ENCODE measurements at regions not wholly inside any gene's neighbourhood (a gene's known extent, or its start where the extent isn't known, plus 50 kb on each side); places are given as distances from the start of the nearest gene placed in this dataset.

DNA sequence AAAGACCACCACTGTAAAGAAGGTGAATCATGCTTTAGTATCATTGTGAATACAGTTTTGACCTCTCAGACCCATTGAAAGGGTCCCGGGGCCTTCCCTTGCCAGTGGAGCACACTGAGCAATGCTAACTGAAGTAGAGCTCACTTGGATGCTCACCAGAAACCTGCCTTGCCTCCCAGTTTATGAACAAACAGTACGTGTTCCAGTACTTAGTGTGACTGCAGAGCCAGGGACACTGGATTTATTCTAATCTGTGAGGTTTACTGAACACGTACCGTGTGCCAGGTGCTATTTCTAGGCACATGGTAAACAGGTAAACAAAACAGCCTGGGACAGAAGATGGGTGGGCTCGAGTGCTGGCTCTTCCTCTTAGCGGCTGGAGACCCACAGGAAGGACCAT is 79.6 kb downstream of the FOXL1 start:
- Mint-ChIP-seq H3K9me3 (peaks cover 5% of the 10 kb centered on the region), H3K36me3 (no peaks in the 10 kb centered on the region), H3K4me1 (no peaks in the 10 kb centered on the region), H3K27ac (no peak overlapping the region), H3K4me3 (no peak overlapping the region)
- DNase-seq (ENCODE audit: low spot score in 2 of 2) (no peak), ATAC-seq (no peak)

DNA sequence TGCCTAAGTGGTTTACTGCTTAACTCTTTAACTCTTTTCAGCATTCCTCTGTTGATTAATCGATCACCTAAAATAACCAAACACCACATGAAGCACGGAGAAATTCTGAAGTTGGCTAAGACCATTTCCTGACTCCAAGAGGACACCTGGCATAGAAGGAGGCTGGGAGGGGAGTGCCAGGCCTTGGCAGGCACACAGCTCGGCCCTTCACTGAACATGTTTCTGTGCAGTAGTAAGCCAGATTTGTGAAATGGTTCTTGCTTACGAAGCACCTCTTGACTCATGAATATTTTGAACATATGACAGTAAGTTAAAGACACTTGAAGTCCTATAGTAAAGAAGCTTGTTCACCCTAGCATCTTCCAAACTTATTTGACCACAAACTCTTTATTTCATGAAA is 82.3 kb downstream of the FOXL1 start:
- DNase-seq (ENCODE audit: low spot score in 2 of 2) (no peak), ATAC-seq (no peak)
- Mint-ChIP-seq H3K27ac (no peak overlapping the region), H3K4me1 (peaks cover 19% of the 10 kb centered on the region), H3K9me3 (peaks cover 5% of the 10 kb centered on the region), H3K36me3 (no peaks in the 10 kb centered on the region), H3K4me3 (no peak overlapping the region)

DNA sequence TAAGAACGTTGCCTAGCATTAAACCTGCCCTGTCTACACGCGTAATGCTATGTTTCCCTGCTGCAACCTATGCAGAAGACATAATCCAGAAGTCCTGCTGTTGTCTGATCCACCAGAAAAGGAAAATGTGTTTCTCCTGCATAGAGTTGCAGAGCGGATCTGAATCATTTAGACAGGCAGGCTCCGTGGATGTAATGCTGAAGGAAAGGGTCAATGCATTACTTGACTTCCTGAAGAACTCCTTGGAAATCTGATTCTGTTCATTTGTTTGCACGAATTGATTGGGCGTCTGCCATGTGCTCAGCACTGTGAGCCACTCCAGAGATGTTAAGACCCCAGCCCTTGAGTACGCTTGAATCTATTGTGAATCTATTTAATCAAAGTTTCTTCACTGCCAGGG is 83.4 kb downstream of the FOXL1 start:
- H3K4me3 Mint-ChIP-seq: no peak overlapping the region
- no peaks in the 10 kb centered on the region for H3K36me3 Mint-ChIP-seq

DNA sequence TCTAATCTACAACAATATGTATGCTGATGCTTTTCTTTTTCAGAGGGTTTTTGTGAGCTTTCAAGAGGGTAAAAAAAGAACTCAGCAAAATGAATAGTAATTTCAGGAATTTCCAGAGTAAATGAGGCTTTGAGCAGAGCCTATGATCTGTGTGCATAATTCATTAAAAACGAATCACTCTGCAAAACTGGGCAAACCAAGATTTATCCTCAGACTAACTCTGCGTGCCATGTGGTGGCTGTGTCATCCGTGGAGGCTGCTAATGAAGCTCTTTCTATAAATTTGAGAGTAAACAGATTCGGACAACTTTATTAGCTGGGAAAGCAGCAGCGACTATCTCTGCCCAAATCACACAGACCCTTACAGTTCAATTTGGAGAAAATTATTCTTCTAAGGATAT is 83.8 kb downstream of the FOXL1 start:
- no peak overlapping the region for H3K4me3 Mint-ChIP-seq
- peaks cover 8% of the 10 kb centered on the region for H3K9me3 Mint-ChIP-seq
- H3K4me1 Mint-ChIP-seq: peaks cover 19% of the 10 kb centered on the region
- no peak overlapping the region for H3K27ac Mint-ChIP-seq
- ATAC-seq (no peak), DNase-seq (ENCODE audit: low spot score in 2 of 2) (no peak)
- no peaks in the 10 kb centered on the region for H3K36me3 Mint-ChIP-seq

More for the DNA sequence above, 83.4 kb downstream of the FOXL1 start:
- H3K4me1 Mint-ChIP-seq: peaks cover 19% of the 10 kb centered on the region
- no peak for ATAC-seq
- DNase-seq (ENCODE audit: low spot score in 2 of 2): no peak
- no peak overlapping the region for H3K27ac Mint-ChIP-seq
- peaks cover 8% of the 10 kb centered on the region for H3K9me3 Mint-ChIP-seq

DNA sequence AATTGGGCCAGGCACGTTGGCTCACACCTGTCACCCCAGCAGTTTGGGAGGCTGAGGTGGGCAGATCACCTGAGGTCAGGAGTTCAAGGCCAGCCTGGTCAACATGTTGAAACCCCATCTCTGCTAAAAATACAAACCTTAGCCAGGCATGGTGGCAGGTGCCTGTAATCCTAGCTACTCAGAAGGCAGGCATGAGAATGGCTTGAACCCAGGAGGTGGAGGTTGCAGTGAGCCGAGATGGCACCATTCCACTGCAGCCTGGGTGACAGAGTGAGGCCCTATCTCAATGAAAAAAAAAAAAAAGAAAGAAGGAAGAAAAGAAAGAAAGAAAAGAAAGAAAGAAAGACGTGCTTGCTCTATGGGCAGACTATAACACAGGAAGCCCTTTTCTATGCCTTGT is 84.4 kb downstream of the FOXL1 start:
- H3K36me3 Mint-ChIP-seq: no peaks in the 10 kb centered on the region
- H3K4me1 Mint-ChIP-seq: peaks cover 19% of the 10 kb centered on the region
- no peak for ATAC-seq
- H3K4me3 Mint-ChIP-seq: no peak overlapping the region
- H3K27ac Mint-ChIP-seq: no peak overlapping the region
- DNase-seq (ENCODE audit: low spot score in 2 of 2): no peak
- H3K9me3 Mint-ChIP-seq: peaks cover 8% of the 10 kb centered on the region

DNA sequence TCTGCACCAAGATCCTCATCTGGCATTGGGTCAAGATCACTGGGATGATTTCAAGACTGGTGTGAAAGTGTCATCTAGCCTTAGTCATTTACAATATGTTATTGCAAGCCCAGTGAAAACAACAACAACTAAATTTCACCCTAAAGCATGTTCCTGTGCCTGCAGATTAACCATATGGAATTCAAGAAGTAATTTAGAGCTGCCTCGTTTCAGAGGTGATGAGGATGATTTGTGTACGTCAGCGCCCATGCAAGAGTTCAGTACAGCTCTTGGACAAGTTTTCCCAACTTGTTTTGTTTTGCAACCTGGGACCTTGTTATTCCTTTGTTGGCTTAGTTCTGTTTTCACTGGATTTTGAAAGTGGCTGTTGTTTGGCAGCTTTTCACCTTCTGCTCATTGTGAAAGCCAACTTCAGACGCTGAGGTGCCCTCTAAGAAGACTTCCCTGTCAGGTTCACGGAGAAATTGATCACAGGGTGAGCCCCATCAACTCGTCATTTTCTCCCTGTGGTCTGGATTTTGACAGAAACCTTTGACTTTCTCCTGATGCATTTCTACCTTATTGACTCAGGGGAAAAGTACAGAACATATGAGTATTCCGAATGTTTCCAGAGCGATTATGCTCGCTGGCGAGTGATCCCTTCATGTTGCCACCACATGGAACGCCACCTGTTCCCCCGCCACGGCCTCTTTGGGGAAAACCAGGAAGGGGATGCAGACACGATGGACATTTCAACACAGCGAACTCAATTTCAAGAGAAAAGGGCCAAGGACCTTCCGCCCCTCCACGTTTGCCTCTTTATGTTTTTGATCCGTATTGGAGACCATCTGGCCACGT is 85.6 kb downstream of the FOXL1 start:
- ATAC-seq: peak; percentile 66
- Mint-ChIP-seq H3K4me3 (peak overlapping the region; percentile 43), H3K4me1 (peaks cover 19% of the 10 kb centered on the region), H3K27ac (peak overlapping the region; percentile 9), H3K9me3 (peaks cover 8% of the 10 kb centered on the region), H3K36me3 (no peaks in the 10 kb centered on the region)
- DNase-seq (ENCODE audit: low spot score in 2 of 2): no peak

DNA sequence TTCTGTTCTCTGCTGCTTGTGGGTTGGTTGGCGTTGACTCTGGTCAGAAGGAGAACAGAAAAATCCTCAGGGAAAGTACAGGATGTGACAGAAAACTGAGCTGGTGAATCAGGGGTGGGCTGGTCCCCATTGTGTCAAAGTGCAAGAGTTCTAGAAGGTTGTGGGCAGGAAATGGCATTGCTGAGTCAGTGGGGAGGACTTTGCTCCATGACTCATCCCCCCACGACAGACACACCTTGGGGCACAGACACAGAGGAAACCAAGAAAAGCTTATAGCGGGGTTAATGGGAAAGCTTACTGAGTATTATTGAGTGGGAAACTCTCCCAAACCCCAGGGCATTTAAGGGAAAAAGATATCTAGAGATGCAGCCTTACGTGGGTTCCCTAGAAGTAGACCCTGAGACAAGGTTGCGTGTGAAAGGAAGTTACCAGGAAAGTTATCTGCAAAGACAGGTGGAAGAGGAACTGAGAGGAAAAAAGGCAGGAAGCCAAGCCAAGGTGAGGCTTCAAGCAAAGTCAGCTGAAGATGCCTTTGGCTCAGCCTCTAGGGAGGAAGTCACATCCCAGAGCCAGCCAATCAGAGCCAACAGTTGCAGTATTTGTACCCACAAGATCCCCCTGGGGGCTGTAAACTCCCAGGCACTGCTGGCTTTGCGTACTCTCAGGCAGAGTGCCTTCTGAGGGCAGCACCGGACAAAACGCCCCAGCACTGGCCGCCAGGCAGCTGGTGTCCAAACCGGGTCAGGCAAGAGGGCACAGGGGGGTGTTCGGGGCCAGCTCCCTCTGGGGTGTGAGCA is 86.4 kb downstream of the FOXL1 start:
- Mint-ChIP-seq H3K36me3 (no peaks in the 10 kb centered on the region), H3K4me3 (peak overlapping the region; percentile 43), H3K27ac (peak overlapping the region; percentile 9), H3K9me3 (peaks cover 3% of the 10 kb centered on the region), H3K4me1 (peaks cover 19% of the 10 kb centered on the region)
- ATAC-seq (peak; percentile 97), DNase-seq (ENCODE audit: low spot score in 2 of 2) (peak; percentile 26 to 83)

DNA sequence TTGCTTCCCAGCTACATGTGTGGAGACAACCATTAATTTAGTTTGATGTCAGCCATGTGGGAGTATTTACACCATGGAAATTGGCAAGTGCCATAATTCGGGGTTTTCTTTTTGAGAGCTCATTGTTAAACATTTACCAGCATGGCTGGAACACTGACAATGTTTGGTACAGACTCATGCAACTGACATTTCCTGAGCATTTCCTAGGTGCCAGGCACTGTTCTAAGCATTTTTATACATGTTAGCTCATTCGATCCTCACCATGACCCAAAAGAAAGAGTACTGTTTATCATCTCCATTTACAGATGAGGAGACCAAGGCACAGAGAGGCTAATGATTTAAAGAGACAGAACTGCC is 86.9 kb downstream of the FOXL1 start:
- DNase-seq (ENCODE audit: low spot score in 2 of 2) (no peak), ATAC-seq (no peak)
- peak overlapping the region; percentile 43 for H3K4me3 Mint-ChIP-seq
- no peaks in the 10 kb centered on the region for H3K36me3 Mint-ChIP-seq
- no peak overlapping the region for H3K27ac Mint-ChIP-seq
- peaks cover 3% of the 10 kb centered on the region for H3K9me3 Mint-ChIP-seq
- H3K4me1 Mint-ChIP-seq: peaks cover 19% of the 10 kb centered on the region

DNA sequence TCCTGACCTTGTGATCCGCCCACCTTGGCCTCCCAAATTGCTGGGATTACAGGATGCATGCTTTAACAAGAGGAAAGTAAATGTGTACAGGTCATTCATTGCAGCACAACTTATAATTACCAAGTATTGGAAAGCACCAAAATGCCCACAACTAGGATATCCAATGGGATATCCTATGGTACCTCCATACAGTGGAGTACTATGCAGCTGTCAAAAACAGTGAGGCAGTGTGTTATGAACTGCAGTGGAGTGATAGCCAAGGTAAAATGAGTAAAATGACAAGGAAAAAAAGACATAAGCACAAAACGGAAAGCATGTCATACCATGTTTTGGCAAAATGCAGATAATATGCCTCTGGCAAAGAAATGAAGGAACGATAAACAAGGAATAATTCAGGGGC is 87.6 kb downstream of the FOXL1 start:
- DNase-seq (ENCODE audit: low spot score in 2 of 2) (no peak), ATAC-seq (no peak)
- Mint-ChIP-seq H3K9me3 (peaks cover 3% of the 10 kb centered on the region), H3K4me3 (no peak overlapping the region), H3K36me3 (no peaks in the 10 kb centered on the region), H3K4me1 (peaks cover 19% of the 10 kb centered on the region), H3K27ac (no peak overlapping the region)

DNA sequence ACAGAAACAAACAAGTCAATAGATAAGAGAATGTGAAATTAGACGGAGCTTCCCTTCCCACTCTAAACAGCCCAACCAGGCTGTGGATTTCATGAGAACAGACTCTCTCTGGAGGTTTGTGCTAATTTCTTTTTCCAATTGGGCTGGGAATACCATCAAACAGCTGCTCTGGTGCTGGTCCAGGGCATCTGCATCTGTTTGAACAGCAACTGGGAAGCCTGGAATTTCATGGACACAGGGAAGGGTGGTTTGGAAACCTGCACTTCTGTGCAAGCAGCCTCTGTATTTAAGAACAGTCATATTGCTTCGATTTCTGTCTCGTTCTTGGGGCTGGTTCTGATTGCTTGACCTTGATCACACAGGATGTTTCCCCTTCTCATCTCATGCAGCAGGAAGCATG is 88.7 kb downstream of the FOXL1 start:
- H3K9me3 Mint-ChIP-seq: peaks cover 3% of the 10 kb centered on the region
- H3K4me1 Mint-ChIP-seq: peaks cover 19% of the 10 kb centered on the region
- ATAC-seq (no peak), DNase-seq (ENCODE audit: low spot score in 2 of 2) (no peak)
- H3K4me3 Mint-ChIP-seq: no peak overlapping the region
- H3K27ac Mint-ChIP-seq: no peak overlapping the region
- no peaks in the 10 kb centered on the region for H3K36me3 Mint-ChIP-seq

DNA sequence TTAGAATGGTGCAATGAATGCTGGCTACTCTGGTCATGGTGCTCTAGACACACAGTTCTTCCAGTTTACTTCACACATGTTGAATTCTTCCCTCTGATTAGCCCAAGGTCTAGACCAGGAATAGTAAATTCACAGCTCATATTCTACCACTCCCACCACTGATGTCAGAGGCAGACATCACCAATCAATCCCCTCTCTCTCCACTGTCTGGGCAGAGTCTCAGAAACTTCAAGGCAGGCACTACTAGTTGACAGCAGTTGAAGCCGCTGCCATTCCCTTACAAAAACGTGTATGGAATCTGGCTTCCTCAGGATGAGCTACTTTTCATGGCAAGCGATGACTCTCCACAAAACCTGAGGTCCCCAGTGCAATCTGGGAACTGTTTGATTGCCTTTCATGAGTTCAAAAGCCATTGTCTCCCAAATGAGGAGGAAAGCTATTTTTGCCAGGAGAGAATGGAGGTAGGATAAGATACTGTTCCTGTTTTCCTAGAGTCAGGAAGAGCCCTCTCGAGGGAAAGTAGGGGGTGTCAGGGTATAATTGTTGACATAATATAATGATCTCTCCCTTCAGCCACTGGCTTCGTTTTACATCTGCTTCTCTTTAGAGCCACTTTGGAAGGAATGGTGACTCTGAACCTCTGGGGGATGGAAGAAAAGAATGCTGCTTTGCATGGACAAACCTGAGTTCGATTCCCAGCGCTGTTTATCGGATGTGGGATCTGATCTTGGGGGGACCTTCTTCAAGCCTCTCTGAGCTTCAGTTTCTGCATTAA is 90.0 kb downstream of the FOXL1 start:
- Mint-ChIP-seq H3K4me1 (peaks cover 19% of the 10 kb centered on the region), H3K27ac (no peak overlapping the region), H3K4me3 (no peak overlapping the region), H3K9me3 (peaks cover 3% of the 10 kb centered on the region), H3K36me3 (no peaks in the 10 kb centered on the region)
- ATAC-seq (no peak), DNase-seq (ENCODE audit: low spot score in 2 of 2) (no peak)

DNA sequence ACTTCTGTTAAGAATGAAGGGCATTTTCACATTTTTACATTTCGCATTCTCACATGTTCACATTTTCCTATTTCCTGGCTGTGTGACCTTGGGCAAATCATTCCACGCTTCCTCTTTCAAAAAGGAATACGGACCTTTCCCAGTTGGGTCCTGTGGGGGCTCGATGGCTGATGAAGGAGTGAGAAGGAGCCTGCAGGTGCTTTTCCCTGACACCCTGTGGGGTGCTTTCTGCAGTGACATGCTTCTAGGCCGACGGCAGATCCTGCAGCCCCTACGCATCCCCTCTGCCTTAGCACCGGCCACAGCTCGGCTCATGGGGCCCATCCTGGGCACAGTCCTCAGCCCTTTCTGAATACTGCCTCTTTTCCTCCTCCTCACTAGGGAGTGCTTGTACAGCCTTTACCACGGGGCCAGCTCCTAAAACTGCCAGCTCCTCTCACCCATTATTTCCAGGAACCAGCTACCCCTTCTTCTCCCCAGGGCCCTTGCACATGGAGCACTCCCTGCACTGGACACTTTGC is 91.0 kb downstream of the FOXL1 start:
- ATAC-seq (no peak), DNase-seq (ENCODE audit: low spot score in 2 of 2) (no peak)
- Mint-ChIP-seq H3K4me3 (no peak overlapping the region), H3K4me1 (peaks cover 9% of the 10 kb centered on the region), H3K27ac (no peak overlapping the region), H3K9me3 (peaks cover 3% of the 10 kb centered on the region), H3K36me3 (no peaks in the 10 kb centered on the region)

DNA sequence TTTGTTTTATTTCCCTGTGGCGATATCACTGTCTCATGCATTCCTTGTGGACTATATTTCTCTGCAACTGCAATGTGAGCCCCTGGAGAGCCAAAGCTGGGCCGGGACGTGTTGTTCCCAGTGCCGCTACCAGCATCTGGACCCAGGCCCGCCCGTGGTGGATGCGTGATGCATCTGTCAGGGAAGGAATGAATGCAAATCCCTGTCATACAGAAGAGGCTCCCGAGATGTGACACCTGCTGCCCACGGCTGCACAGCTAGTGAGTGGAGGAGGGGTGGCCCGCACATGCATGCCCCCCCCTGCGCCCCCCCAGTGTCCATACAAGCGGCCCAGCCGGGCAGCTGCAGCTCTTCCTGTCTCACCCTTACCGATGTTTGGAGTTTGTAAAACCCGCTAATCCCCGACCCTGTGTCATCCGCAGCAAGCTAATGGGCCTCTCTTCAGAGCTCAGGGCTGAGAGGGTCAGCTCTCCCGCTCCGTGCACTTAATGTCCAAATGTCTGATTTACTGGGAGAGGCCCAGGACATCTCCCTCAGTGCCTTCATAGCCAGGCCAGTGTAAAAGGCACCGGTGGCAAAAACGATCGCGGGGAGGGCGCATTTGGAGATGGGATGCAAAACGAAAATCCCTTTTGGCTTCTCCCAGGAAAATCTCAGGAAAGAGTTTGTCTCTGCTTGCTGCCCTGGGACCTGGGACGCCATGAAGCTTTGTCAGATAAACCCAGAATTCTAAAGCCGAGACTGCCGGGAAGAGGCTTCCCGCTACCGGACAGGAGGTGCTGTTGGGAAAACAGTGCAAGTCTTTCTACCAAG is 91.8 kb downstream of the FOXL1 start:
- Mint-ChIP-seq H3K4me3 (no peak overlapping the region), H3K27ac (no peak overlapping the region), H3K9me3 (peaks cover 3% of the 10 kb centered on the region), H3K36me3 (no peaks in the 10 kb centered on the region), H3K4me1 (peaks cover under 1% of the 10 kb centered on the region)
- DNase-seq (ENCODE audit: low spot score in 2 of 2) (no peak), ATAC-seq (no peak)

DNA sequence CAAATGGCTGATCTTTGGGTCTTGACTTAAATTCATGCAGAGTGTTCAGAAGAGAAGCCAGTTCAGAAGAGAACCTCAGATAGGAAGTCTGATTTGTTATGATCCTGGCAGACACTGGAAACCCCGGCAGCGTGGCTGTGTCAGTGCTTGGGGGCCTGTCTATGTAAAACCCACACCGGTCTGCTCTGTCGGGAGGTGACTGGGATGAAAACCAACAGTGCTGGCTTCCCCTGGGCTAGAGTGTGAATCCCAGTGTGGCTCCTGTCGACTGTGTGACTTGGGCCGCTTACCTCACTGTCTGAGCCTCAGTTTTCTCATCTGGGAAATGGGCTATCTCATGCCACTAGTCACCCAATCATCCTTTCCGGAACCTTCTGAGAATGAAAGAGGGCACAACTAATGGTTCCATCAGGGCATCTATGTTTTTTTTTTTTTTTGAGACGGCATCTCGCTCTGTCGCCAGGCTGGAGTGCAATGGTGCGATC is 92.4 kb downstream of the FOXL1 start:
- DNase-seq (ENCODE audit: low spot score in 2 of 2) (no peak), ATAC-seq (no peak)
- Mint-ChIP-seq H3K4me3 (no peak overlapping the region), H3K9me3 (peaks cover 3% of the 10 kb centered on the region), H3K4me1 (no peaks in the 10 kb centered on the region), H3K27ac (no peak overlapping the region), H3K36me3 (no peaks in the 10 kb centered on the region)

All from stimulated activated effector memory CD8-positive, alpha-beta T cell treated with anti-CD3 and anti-CD28 coated beads, Interleukin-12 subunit alpha, Interleukin-12 subunit beta, amount 100 ng/mL, for 72 hours (primary cell).